ENCODE measurements at regions not wholly inside any gene's neighbourhood (a gene's known extent, or its start where the extent isn't known, plus 50 kb on each side); places are given as distances from the start of the nearest gene placed in this dataset.

- no peak for TF ChIP-seq CTCF (IDR thresholded peaks at IDR 0.05)
- no peak for TF ChIP-seq POLR2A (IDR thresholded peaks at IDR 0.05)
Observed at GRCh38 chr12:89075880-89076540, 276.3 kb downstream of the DUSP6 start.

Measured in gastroesophageal sphincter (tissue), 3 donors.